ENCODE measurements at regions not wholly inside any gene's neighbourhood (a gene's known extent, or its start where the extent isn't known, plus 50 kb on each side); places are given as distances from the start of the nearest gene placed in this dataset.

- TF ChIP-seq TCF7 (CRISPR knock-in tag; IDR thresholded peaks at IDR 0.05; ENCODE audit: low read depth) = no peak
- TF ChIP-seq MYBL2 (CRISPR knock-in tag; IDR thresholded peaks at IDR 0.05) = no peak
- no peak for TF ChIP-seq TEAD4 (CRISPR knock-in tag; IDR thresholded peaks at IDR 0.05)
- TF ChIP-seq ATF6 (CRISPR knock-in tag; IDR thresholded peaks at IDR 0.05) = no peak
These were observed 236.9 kb upstream of the IGFBP3 start (continued) for GRCh38 chr7:46157931-46158330.

- no peak for TF ChIP-seq ATF2 (CRISPR knock-in tag; IDR thresholded peaks at IDR 0.05; ENCODE audit: borderline replicate concordance, low read depth)
- TF ChIP-seq USF2 (CRISPR knock-in tag; IDR thresholded peaks at IDR 0.05) = no peak
- no peak for TF ChIP-seq ARID4B (CRISPR knock-in tag; IDR thresholded peaks at IDR 0.05; ENCODE audit: borderline replicate concordance)
- no peak for TF ChIP-seq GRHL2 (CRISPR knock-in tag; IDR thresholded peaks at IDR 0.05; ENCODE audit: insufficient replicate concordance, severe bottlenecking)
- TF ChIP-seq CREM (CRISPR knock-in tag; IDR thresholded peaks at IDR 0.05) = no peak
- no peak for TF ChIP-seq GABPB1 (CRISPR knock-in tag; IDR thresholded peaks at IDR 0.05)
- TF ChIP-seq SP1 (CRISPR knock-in tag; conservative IDR thresholded peaks at IDR 0.05) = no peak
- no peak for TF ChIP-seq ERG (CRISPR knock-in tag; IDR thresholded peaks at IDR 0.05)
- TF ChIP-seq FOXJ3 (CRISPR knock-in tag; IDR thresholded peaks at IDR 0.05; ENCODE audit: borderline replicate concordance) = no peak
- TF ChIP-seq AR (CRISPR knock-in tag; IDR thresholded peaks at IDR 0.05) = no peak
- Mint-ChIP-seq H3K36me3 (no peaks in the 10 kb centered on the region), H3K4me3 (no peak overlapping the region), H3K27me3 (ENCODE audit: low read depth) (no peaks in the 10 kb centered on the region), H3K4me1 (peaks cover 12% of the 10 kb centered on the region), H3K27ac (no peak overlapping the region), H3K9me3 (no peaks in the 10 kb centered on the region)
- ChIA-PET CTCF (no interaction called here), POLR2A (no interaction called here)
- DNase-seq (ENCODE audit: low spot score) = no peak
- no peak for ATAC-seq
These were observed 236.3 kb upstream of the IGFBP3 start for GRCh38 chr7:46157404-46157803.
